ENCODE measurements at regions not wholly inside any gene's neighbourhood (a gene's known extent, or its start where the extent isn't known, plus 50 kb on each side); places are given as distances from the start of the nearest gene placed in this dataset.

DNA sequence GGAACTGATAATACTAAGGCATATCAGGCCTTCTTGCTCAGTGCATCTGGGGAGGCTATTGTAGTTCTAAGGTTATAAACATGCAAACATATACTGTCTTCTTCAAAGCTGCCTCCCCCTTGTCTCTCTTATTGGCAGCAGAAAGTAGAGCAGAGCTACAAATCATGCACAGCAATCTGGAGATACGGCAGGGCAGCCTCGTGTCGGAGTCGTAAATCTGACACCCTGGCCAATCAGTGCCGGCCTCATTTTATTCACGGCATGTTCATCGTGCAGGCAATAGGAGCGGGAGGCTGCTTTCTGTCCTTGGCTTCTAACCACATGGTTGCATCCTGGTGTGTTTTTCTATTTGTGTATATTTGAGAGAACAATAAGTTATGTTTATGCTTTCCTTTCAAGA lies 300.2 kb upstream of the CNTN6 start:
- TF ChIP-seq, protein P1, sequence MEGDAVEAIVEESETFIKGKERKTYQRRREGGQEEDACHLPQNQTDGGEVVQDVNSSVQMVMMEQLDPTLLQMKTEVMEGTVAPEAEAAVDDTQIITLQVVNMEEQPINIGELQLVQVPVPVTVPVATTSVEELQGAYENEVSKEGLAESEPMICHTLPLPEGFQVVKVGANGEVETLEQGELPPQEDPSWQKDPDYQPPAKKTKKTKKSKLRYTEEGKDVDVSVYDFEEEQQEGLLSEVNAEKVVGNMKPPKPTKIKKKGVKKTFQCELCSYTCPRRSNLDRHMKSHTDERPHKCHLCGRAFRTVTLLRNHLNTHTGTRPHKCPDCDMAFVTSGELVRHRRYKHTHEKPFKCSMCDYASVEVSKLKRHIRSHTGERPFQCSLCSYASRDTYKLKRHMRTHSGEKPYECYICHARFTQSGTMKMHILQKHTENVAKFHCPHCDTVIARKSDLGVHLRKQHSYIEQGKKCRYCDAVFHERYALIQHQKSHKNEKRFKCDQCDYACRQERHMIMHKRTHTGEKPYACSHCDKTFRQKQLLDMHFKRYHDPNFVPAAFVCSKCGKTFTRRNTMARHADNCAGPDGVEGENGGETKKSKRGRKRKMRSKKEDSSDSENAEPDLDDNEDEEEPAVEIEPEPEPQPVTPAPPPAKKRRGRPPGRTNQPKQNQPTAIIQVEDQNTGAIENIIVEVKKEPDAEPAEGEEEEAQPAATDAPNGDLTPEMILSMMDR (IDR thresholded peaks at IDR 0.05; ENCODE audit: insufficient read depth, low read length) = no peak
- DNase-seq (ENCODE audit: low read depth) = no peak

DNA sequence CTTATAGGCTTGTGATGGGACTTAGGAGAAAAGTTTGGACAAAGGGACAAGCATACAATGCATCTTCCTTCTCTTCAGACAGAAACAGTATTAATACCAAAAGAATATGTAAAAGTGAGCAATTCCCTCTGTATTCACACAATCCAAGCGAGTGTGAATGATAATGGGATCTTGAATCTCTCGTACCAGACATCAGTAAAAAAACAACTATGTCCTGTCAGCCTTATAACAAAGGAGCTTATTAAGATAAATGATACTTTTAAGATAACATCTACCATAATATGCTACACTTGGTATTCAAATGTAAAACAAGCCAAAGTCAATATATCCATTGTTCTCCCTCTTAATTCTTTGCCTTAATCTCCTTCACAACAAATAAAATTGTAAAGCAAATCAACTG lies 288.6 kb upstream of the CNTN6 start:
- DNase-seq (ENCODE audit: low read depth) = no peak
- TF ChIP-seq, protein P1 (IDR thresholded peaks at IDR 0.05; ENCODE audit: insufficient read depth, low read length) = no peak
- no peak overlapping the region for H3K4me3 ChIP-seq (ENCODE audit: low read depth, low read length)

More for the DNA sequence above, 300.2 kb upstream of the CNTN6 start:
- no peak overlapping the region for H3K4me3 ChIP-seq (ENCODE audit: low read depth, low read length)

DNA sequence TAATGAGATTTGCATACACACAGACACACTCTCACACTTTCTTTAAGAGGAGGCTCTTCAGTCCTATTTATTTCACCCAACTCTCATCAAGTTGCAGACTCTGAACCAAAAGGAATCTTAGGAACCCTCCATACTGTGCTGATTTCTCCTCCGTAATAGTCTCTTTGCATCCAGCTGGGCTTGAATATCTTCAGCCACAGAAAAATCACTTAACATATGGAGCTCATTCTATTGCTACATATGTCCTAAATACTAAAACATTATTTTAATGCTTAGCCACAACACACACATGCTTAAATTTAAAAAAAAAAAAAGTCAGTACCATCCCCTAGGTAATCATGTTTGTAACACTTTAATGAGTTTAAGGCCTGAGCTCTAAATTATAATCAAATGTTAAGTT lies 287.5 kb upstream of the CNTN6 start:
- no peak overlapping the region for H3K4me3 ChIP-seq (ENCODE audit: low read depth, low read length)
- TF ChIP-seq, protein P1 (IDR thresholded peaks at IDR 0.05; ENCODE audit: insufficient read depth, low read length) = no peak
- no peak for DNase-seq (ENCODE audit: low read depth)

DNA sequence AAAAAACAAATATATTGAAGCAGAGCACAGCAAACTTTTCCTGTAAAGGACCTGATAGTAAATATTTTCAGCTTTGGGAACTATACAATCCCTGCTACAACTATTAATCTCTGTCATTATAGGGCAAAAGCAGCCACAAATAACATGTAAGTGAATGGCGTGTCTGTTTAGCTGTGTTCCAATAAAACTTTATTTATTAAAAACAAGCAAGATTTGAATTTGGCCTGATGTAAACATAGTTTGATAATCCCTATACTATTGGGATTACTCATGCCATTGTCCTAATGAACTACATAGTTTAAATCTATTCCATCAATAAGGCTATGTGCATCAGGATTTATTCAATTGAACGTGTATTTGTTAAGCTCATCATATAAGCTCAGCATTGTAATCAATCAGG lies 286.8 kb upstream of the CNTN6 start:
- DNase-seq (ENCODE audit: low read depth) = no peak
- TF ChIP-seq, protein P1 (IDR thresholded peaks at IDR 0.05; ENCODE audit: insufficient read depth, low read length) = no peak
- no peak overlapping the region for H3K4me3 ChIP-seq (ENCODE audit: low read depth, low read length)

DNA sequence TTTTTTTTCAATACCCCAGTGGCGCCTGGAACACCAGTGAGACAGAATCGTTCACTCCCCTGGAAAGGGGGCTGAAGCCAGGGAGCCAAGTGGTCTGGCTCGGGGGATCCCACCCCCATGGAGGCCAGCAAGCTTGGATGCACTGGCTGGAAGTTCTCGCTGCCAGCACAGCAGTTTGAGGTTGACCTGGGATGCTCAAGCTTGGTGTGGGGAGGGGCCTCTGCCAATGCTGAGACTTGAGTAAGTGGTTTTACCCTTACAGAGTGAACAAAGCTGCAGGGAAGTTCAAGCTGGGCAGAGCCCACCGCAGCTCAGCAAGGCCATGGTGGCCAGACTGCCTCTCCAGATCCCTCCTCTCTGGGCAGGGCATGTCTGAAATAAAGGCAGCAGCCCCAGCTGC lies 276.2 kb upstream of the CNTN6 start:
- TF ChIP-seq, protein P1 (IDR thresholded peaks at IDR 0.05; ENCODE audit: insufficient read depth, low read length) = no peak
- no peak for DNase-seq (ENCODE audit: low read depth)
- H3K4me3 ChIP-seq (ENCODE audit: low read depth, low read length) = no peak overlapping the region

DNA sequence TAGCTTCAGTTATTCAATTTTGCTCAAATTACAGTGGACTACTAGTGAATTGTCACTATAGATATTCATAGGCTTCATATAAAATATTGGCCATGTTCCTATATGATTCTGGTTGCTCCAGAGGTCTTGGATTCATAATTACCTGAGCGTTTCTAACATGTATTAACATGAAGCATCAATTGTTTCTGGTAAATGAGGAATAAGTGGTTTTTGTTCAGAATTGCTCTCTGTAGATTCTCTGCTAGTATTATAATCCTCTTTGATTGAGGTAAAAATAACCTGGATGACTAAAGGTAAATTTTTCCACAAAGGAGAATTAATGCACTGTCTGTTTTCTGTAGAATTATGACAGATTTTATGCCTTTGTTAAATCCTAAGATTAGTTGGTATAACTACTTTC lies 258.1 kb upstream of the CNTN6 start:
- no peak overlapping the region for H3K4me3 ChIP-seq (ENCODE audit: low read depth, low read length)
- TF ChIP-seq, protein P1 (IDR thresholded peaks at IDR 0.05; ENCODE audit: insufficient read depth, low read length) = no peak
- DNase-seq (ENCODE audit: low read depth) = no peak

DNA sequence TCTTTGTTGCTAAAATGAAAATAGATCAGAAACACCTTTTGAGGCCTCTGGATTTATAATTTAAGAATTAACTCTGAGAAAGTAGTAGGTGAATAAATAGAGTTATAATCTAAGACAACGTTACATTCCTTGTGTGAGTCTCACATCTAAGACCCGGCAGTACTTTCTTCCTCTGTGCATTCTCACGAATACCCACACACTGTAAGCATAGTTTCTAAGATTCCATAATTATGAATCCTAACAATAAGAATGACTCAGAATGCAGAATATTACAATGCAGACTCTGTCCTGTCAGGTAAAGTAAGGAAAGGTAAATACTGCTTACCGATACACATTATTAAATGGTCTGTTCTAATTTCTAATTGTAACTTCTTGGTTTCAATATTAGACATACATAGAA lies 257.7 kb upstream of the CNTN6 start:
- no peak for DNase-seq (ENCODE audit: low read depth)
- TF ChIP-seq, protein P1 (IDR thresholded peaks at IDR 0.05; ENCODE audit: insufficient read depth, low read length) = no peak
- H3K4me3 ChIP-seq (ENCODE audit: low read depth, low read length) = no peak overlapping the region

All from fibroblast of the aortic adventitia (primary cell).